GM18867 (cell line): ENCODE measurements at regions not wholly inside any gene's neighbourhood (a gene's known extent, or its start where the extent isn't known, plus 50 kb on each side); places are given as distances from the start of the nearest gene placed in this dataset.
"Not testable (repeated sequence)": the region's sequence is repeated elsewhere in the genome, so short reads cannot be mapped to it uniquely, and the experiment has no call there.

Source experiments
- ATAC-seq: cut with Tn5 transposase; IDR thresholded peaks from one replicate; pipeline ENCODE4 v1.9.1; 2021; ENCODE audit warnings: mild to moderate bottlenecking, moderate library complexity; ENCODE audit not compliant: unreplicated experiment

DNA sequence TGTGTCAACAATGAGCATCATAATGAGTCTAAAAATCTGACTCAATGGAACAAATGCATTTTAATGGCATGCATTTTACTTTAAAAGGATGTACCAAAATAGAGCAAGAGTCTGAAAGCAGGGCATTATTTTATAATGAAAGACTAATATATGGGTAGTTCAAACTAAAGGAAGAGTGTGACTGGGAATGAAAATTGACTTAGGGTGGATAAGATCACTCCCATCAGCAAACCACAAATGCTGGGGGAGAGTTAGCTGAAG, 114.7 kb downstream of the SOX4 start:
- no peak for ATAC-seq

GRCh38 chr6:21710216-21710615, 116.7 kb downstream of the SOX4 start:
- ATAC-seq: no peak

DNA sequence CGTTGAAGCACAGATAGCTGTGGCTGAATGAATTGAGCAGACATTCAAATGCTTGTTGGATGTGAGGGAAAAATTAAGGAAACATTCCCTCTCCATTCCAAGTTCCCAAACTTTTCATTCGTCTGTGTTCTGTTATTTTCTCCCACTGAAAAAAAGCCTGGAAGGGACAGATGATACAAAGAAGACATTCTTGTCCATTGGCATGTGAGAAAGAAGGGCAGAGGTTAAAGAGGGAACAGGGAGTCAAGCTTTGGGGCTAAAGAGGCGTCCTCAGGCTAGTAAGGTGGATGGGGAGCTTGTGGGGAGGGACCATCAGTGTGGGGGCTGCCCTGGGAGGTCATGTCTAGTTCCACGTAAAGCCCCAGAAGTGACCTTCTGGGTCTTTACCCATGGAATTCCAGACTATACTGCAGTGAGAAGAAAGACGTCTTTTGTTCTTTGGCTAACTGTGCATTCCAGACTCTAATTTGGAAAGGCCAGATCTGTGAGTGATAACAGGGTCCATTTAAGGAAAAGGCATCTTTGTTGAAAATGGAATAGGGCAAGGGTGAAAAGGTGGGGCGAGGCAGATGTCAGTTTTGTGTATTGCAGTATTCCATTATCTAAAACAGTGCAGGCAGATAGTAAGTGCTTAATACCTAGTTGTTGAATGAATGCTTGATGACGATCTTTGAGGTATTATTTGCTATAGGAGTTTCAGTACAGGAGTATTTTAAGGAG, 117.5 kb downstream of the SOX4 start:
- no peak for ATAC-seq

DNA sequence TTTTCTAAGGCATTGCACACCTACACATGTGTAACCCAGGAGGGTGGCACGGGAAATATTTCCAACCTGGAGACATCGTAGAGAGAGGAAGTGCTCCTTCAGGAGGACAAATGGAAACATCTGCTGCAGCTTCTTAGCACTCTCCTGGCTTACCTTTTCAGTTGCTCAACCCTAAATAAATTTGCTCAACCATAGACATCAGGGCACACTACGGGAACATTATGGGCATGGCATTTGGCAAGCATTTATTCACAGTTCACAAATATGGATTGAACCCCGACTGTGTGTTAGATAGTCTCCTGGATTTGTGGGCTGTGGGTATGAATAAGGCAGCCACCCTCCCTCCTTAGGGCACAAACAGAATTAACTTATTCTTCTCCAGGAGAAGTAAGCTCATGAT, 118.7 kb downstream of the SOX4 start:
- ATAC-seq: no peak

DNA sequence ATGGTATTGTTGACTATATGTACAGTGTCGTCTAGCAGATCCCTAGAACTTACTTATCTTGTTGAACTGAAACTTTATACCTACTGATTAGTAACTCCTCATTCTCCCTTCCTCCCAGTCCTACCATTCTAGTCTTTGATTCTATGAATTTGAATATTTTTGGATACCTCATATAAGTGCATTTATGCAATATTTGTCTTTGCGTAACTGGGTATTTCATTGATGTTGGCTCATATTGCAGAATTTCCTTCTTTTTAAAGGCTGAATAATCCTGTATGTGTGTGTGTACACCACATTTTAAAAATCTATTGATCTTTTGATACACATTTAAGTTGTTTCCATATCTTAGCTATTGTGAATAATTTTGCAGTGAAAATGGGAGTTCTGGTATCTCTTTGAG, 119.9 kb downstream of the SOX4 start:
- no peak for ATAC-seq

DNA sequence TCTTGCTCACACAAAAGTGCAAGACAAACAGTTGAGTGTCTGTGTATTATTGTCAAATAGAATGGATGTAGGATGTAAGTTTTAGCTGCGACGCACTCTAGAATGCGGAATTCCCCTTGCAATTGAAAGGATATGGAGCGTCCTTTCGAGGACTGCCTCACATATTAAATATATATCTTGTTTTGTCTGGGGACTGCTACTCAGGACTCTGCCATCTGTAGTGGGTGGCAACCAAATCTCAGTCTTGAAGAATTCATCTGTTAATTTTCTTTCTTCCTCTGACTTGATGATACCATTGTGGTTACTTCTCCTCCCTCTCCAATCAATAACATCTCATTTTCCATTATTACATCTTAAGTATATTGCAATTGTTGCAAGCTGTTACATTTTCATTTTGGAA, 121.6 kb downstream of the SOX4 start:
- ATAC-seq: no peak

DNA sequence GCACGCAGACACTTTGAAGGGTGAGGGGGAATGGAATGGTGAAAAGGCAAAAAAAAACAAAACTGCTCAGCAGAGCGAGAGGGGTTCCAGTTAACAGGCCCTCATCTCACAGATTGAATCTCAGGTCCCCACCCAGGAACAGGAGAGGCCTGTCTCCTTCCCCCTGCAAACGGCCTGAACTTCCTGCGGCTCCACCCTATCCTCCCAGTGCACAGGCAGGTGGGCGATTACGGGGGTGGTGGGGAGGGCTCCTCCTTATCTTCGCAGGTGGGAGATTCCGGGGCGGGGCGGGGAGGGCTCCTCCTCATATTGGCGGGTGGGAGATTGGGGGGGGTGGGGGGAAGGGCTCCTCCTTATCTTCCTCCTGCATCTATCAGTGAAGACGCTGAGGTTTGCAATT, 129.0 kb downstream of the SOX4 start:
- no peak for ATAC-seq

DNA sequence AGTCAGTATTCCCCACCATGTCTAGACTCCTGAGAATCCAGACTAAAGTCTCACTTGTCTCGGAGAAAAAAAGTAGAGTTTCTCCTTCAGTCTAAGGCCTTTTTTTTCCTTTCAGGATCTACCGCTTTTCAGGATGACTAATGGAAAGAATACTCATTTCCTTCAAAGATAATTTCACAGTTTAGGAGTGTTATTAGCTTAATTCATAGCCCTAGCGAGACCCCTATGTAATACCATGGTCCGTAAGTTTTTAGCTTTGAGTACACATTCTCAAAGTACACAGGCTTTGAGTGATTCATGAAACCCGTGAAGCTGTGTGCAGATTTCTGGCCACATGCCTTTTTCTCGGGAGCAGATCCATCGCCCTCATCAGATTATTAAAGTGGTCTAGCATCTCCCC, 133.1 kb downstream of the SOX4 start:
- ATAC-seq: no peak

- ATAC-seq: no peak
These were observed 134.6 kb downstream of the SOX4 start for GRCh38 chr6:21728141-21728540.

GRCh38 chr6:21729431-21729830, 135.9 kb downstream of the SOX4 start:
- ATAC-seq: no peak

- no peak for ATAC-seq
These were observed 137.0 kb downstream of the SOX4 start for GRCh38 chr6:21730533-21730932.

- ATAC-seq: no peak
These were observed 138.0 kb downstream of the SOX4 start for GRCh38 chr6:21731411-21732031.

GRCh38 chr6:21732032-21732730, 138.6 kb downstream of the SOX4 start:
- ATAC-seq: not testable (repeated sequence)

DNA sequence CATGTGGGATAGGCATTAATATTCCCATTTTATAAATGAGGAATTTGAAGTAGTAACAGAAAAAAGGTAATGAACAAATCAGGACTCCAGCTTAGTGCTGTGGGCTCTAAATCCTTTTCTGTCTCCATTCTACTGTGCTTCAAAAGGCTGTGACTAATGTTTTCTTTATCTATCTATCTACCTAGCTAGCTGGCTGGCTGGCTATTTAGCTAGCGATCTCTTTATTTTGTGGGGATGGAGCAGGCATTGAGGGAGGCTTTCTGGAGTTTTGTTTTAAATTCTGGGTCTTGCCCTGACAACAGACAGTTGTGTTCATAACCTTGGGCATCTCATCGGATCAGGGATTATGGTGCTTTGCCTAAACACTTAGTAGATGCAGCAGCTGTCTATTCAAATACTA, 139.2 kb downstream of the SOX4 start:
- ATAC-seq: no peak

DNA sequence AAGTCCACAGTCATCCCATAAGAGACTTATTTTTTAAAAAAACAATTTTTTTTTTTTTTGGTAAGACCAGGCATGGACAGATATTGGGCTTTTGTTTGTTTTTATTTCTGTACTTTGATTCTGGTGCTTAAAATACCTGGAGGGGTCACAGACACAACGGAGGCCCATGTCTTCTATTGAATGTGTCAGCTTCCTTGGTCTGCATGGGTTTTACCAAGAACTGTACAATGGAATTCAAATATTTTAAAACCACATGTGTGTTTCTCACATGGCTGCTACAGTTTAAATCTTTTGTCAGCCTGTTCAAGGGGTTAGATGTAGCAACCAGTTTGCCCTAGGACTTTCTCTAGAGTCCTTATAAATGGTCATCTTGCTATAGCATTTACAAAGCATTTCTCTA, 139.8 kb downstream of the SOX4 start:
- no peak for ATAC-seq

- ATAC-seq: no peak
These were observed 140.7 kb downstream of the SOX4 start for GRCh38 chr6:21734204-21734603.

DNA sequence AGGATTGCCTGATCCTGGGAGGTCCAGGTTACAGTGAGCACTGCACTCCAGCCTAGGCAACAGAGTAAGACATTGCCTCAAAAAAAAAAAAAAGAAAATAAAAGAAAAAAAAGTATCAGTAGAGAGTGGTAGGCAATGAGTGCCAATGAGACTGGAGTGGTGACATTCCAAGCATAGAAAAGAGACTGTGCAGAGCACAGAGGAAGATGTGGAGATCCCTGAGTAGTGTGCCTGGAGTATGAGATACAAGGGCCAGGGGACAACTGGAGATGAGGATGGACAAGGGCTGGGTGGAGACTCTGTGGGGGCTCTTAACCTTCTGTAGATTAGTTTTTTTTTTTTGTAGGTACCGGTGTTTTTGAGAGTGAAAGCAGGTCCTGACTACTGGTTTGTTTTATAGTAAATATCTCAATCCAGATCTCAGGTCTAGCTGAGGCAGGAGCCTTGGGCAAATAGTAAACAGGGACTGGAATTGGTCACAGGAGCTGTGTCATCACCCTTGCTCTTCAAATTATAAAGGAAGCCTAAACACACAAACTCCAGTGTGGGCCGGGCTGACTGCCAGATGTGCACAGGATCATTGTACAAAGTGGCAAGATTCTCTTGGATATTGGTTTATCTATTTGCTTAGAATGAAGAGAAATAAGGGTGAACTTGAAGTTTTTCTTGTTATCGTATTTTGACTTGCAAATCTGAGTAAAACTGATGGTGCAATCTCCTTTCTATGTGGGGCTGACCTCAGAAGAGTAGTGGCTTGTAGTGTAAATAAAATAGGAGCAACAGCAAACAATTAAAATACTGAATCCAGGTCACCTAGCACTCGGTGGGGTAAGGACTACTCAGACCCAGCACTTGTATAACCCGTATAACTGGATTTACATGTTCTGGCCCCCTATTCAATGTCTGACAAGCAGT, 144.9 kb downstream of the SOX4 start:
- ATAC-seq: no peak

DNA sequence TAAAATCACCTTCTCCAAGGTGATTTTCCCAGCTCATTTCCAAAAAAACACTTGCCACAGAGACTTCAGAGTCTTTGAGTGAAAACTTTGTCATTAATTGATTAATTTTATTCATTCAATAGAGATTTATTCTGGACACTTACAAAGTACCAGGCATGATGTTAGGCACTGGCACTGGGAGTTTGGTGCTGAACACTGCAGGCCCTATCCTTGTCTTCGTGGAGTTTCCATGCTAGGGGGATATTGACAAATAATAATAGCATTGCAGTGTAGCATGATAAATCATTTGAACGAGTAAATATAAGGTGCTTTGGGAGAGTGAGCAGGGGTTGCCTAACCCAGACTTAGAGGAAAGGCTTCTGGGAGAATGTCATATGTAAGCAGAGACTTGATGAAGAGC, 145.7 kb downstream of the SOX4 start:
- ATAC-seq: no peak

- ATAC-seq: no peak
These were observed 146.3 kb downstream of the SOX4 start for GRCh38 chr6:21739838-21740237.

- ATAC-seq: no peak
These were observed 147.0 kb downstream of the SOX4 start for GRCh38 chr6:21740376-21741124.
